ENCODE measurements at regions not wholly inside any gene's neighbourhood (a gene's known extent, or its start where the extent isn't known, plus 50 kb on each side); places are given as distances from the start of the nearest gene placed in this dataset.
A peak's percentile ranks its signal among the peaks of the same experiment; 100 is the strongest.

DNA sequence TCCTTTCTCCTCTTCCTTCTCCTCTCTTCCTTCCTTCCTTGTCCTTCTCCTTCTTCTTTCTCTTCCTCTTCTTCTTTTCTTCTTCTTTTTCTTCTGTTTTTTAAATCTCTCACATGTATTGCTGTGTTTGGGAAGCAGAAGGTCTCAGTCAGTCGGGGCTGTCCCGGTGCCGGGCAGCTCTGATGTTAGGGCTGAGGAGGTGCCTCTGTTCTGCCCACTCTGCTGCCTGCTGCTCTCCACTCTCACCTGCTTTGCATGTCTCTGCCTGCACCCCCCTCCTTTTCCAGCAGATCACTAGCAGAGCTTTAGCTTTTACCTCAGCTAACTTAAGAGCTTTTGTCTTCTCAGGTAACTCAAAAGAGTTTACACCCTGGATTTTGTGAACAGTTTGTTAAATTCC lies 276.6 kb downstream of the CHRM3 start:
- Mint-ChIP-seq H3K9me3 (peaks cover 18% of the 10 kb centered on the region), H3K36me3 (ENCODE audit: insufficient read depth) (peaks cover 3% of the 10 kb centered on the region), H3K27ac (ENCODE audit: low read depth) (peak overlapping the region; percentile 20), H3K4me1 (no peaks in the 10 kb centered on the region), H3K27me3 (no peaks in the 10 kb centered on the region), H3K4me3 (no peak overlapping the region)
- no peak for DNase-seq (ENCODE audit: low spot score in 2 of 2)
- ATAC-seq (replicated peaks; ENCODE audit: extremely low read depth, poor library complexity, severe bottlenecking) = no peak

GRCh38 chr1:239672256-239672655 lies 285.9 kb downstream of the CHRM3 start:
- Mint-ChIP-seq H3K9me3 (no peaks in the 10 kb centered on the region), H3K4me3 (no peak overlapping the region), H3K36me3 (ENCODE audit: insufficient read depth) (no peaks in the 10 kb centered on the region), H3K27me3 (no peaks in the 10 kb centered on the region), H3K27ac (ENCODE audit: low read depth) (no peak overlapping the region), H3K4me1 (no peaks in the 10 kb centered on the region)
- DNase-seq (ENCODE audit: low spot score in 2 of 2) (no peak), ATAC-seq (replicated peaks; ENCODE audit: extremely low read depth, poor library complexity, severe bottlenecking) (no peak)

GRCh38 chr1:239675735-239676134 lies 289.4 kb downstream of the CHRM3 start:
- Mint-ChIP-seq H3K27me3 (no peaks in the 10 kb centered on the region), H3K9me3 (no peaks in the 10 kb centered on the region), H3K36me3 (ENCODE audit: insufficient read depth) (no peaks in the 10 kb centered on the region), H3K4me1 (no peaks in the 10 kb centered on the region), H3K27ac (ENCODE audit: low read depth) (no peak overlapping the region), H3K4me3 (no peak overlapping the region)
- ATAC-seq (replicated peaks; ENCODE audit: extremely low read depth, poor library complexity, severe bottlenecking) = no peak
- no peak for DNase-seq (ENCODE audit: low spot score in 2 of 2)

GRCh38 chr1:239676522-239677273 lies 290.3 kb downstream of the CHRM3 start:
- H3K27me3 Mint-ChIP-seq = no peaks in the 10 kb centered on the region

DNA sequence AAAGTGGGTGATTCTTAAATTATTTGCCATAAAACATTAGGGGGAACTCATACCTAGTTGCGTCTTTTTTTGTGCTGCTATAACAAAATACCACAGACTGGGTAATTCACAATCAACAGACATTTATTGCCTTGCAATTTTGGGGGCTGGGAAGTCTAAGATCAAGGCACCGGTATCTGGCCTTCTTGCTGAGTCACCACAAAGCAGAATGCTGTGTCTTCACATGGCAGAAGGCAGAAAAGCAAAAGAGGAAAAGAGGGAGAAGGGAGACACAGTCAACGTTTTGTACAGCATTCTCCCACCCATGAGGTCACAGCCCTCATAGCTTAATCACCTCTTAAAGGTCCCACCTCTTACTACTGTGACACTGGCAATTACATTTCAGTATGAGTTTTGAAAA lies 291.0 kb downstream of the CHRM3 start:
- Mint-ChIP-seq H3K4me3 (no peak overlapping the region), H3K9me3 (no peaks in the 10 kb centered on the region), H3K36me3 (ENCODE audit: insufficient read depth) (no peaks in the 10 kb centered on the region), H3K4me1 (no peaks in the 10 kb centered on the region), H3K27ac (ENCODE audit: low read depth) (no peak overlapping the region), H3K27me3 (no peaks in the 10 kb centered on the region)
- no peak for DNase-seq (ENCODE audit: low spot score in 2 of 2)
- ATAC-seq (replicated peaks; ENCODE audit: extremely low read depth, poor library complexity, severe bottlenecking) = no peak

More at GRCh38 chr1:239676522-239677273, 290.3 kb downstream of the CHRM3 start:
- Mint-ChIP-seq H3K4me1 (no peaks in the 10 kb centered on the region), H3K9me3 (no peaks in the 10 kb centered on the region), H3K27ac (ENCODE audit: low read depth) (no peak overlapping the region), H3K36me3 (ENCODE audit: insufficient read depth) (no peaks in the 10 kb centered on the region), H3K4me3 (no peak overlapping the region)
- ATAC-seq (replicated peaks; ENCODE audit: extremely low read depth, poor library complexity, severe bottlenecking) (no peak), DNase-seq (ENCODE audit: low spot score in 2 of 2) (no peak)

DNA sequence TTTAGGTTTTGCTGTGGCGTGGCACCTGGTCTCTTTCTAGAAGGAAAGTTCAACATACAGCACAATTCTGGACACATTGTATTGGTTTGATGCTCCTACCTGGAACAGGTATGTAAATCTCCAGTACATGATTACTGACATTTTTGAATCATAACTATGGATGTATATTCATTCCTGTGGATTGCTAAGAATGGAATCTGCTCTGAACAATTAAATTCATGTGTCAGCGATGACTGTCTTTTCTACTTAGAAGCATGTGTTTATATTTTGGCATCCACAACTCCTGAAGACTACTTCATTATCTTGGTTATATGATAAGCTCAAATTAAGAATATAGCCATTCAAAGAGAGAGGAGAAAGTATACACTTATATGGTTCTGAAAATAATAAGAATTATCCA lies 291.8 kb downstream of the CHRM3 start:
- Mint-ChIP-seq H3K4me1 (no peaks in the 10 kb centered on the region), H3K36me3 (ENCODE audit: insufficient read depth) (no peaks in the 10 kb centered on the region), H3K9me3 (no peaks in the 10 kb centered on the region), H3K4me3 (no peak overlapping the region), H3K27ac (ENCODE audit: low read depth) (no peak overlapping the region), H3K27me3 (no peaks in the 10 kb centered on the region)
- DNase-seq (ENCODE audit: low spot score in 2 of 2) = no peak
- ATAC-seq (replicated peaks; ENCODE audit: extremely low read depth, poor library complexity, severe bottlenecking) = no peak

DNA sequence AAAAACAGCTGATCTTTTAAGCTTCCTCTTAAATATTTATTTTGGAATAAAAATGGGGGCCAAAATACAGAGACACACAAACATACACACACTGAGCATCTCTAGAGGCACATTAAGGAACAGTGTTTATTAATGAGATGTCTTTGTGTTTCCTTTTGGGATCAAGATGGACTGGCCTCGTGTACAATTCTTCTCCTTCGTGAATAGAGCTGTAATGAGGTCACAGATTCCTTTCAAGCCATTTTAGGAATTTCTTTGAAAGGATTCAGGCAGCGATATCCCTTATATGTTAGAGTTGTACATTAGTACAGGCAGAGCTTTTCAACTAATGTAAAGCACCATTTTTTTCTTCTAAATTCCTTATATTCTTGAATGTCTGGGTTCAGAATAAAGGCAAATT lies 295.7 kb downstream of the CHRM3 start:
- DNase-seq (ENCODE audit: low spot score in 2 of 2) = no peak
- Mint-ChIP-seq H3K27me3 (no peaks in the 10 kb centered on the region), H3K27ac (ENCODE audit: low read depth) (no peak overlapping the region), H3K9me3 (no peaks in the 10 kb centered on the region), H3K4me3 (no peak overlapping the region), H3K4me1 (no peaks in the 10 kb centered on the region), H3K36me3 (ENCODE audit: insufficient read depth) (no peaks in the 10 kb centered on the region)
- ATAC-seq (replicated peaks; ENCODE audit: extremely low read depth, poor library complexity, severe bottlenecking) = no peak

DNA sequence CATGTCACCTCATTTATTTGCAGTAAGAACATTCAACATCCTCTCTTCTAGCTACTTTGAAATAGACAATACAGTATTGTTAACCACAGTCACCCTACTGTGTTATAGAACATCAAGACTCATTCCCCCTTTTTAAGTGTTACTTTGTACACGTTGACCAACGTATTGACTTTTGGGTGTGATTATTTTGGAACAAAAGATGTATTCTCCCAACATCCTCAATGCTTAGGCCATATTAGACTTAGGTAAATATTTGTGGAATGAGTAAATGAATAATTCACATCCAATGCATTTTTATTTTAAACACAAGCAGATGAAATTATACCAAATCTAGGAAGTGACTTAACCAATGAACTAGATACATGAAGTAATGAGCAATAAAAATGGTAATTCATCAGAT lies 296.6 kb downstream of the CHRM3 start:
- no peaks in the 10 kb centered on the region for H3K27me3 Mint-ChIP-seq
- ATAC-seq (replicated peaks; ENCODE audit: extremely low read depth, poor library complexity, severe bottlenecking) = no peak
- H3K27ac Mint-ChIP-seq (ENCODE audit: low read depth) = no peak overlapping the region
- H3K36me3 Mint-ChIP-seq (ENCODE audit: insufficient read depth) = no peaks in the 10 kb centered on the region
- no peaks in the 10 kb centered on the region for H3K4me1 Mint-ChIP-seq
- DNase-seq (ENCODE audit: low spot score in 2 of 2) = no peak
- H3K9me3 Mint-ChIP-seq = no peaks in the 10 kb centered on the region
- H3K4me3 Mint-ChIP-seq = no peak overlapping the region

GRCh38 chr1:239686386-239686785 lies 300.0 kb downstream of the CHRM3 start:
- H3K4me3 Mint-ChIP-seq = no peak overlapping the region
- no peaks in the 10 kb centered on the region for H3K4me1 Mint-ChIP-seq
- no peak for ATAC-seq (replicated peaks; ENCODE audit: extremely low read depth, poor library complexity, severe bottlenecking)
- no peaks in the 10 kb centered on the region for H3K9me3 Mint-ChIP-seq
- H3K27me3 Mint-ChIP-seq = no peaks in the 10 kb centered on the region
- H3K27ac Mint-ChIP-seq (ENCODE audit: low read depth) = no peak overlapping the region
- no peak for DNase-seq (ENCODE audit: low spot score in 2 of 2)
- H3K36me3 Mint-ChIP-seq (ENCODE audit: insufficient read depth) = no peaks in the 10 kb centered on the region

- H3K4me3 Mint-ChIP-seq = no peak overlapping the region
- H3K27me3 Mint-ChIP-seq = no peaks in the 10 kb centered on the region
- no peak for ATAC-seq (replicated peaks; ENCODE audit: extremely low read depth, poor library complexity, severe bottlenecking)
- H3K36me3 Mint-ChIP-seq (ENCODE audit: insufficient read depth) = no peaks in the 10 kb centered on the region
- H3K27ac Mint-ChIP-seq (ENCODE audit: low read depth) = no peak overlapping the region
- no peaks in the 10 kb centered on the region for H3K4me1 Mint-ChIP-seq
- DNase-seq (ENCODE audit: low spot score in 2 of 2) = no peak
- peaks cover 6% of the 10 kb centered on the region for H3K9me3 Mint-ChIP-seq
Observed at GRCh38 chr1:239696317-239696716, 309.9 kb downstream of the CHRM3 start.

DNA sequence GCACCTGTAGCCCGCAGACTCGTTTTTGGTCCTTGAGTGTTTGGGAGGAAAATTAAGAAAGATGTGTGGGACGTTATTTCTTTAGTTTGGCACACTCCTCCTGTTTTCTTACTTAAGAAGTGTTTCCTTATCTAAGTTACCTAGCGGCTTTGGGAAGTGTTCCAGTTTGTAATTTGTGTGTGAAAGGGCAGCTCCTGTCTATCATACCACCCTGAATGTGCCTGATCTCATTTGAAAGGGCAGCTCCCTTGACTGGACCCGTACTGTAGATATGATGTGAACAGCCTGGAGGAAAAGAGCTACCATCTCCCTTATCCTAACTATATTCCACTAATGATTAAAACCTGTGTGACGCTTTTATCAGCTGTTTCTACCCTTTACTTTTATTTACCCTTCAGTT lies 314.3 kb downstream of the CHRM3 start:
- Mint-ChIP-seq H3K27me3 (no peaks in the 10 kb centered on the region), H3K4me3 (no peak overlapping the region), H3K36me3 (ENCODE audit: insufficient read depth) (no peaks in the 10 kb centered on the region), H3K27ac (ENCODE audit: low read depth) (no peak overlapping the region), H3K4me1 (no peaks in the 10 kb centered on the region), H3K9me3 (peaks cover 12% of the 10 kb centered on the region)
- ATAC-seq (replicated peaks; ENCODE audit: extremely low read depth, poor library complexity, severe bottlenecking) (no peak), DNase-seq (ENCODE audit: low spot score in 2 of 2) (no peak)

DNA sequence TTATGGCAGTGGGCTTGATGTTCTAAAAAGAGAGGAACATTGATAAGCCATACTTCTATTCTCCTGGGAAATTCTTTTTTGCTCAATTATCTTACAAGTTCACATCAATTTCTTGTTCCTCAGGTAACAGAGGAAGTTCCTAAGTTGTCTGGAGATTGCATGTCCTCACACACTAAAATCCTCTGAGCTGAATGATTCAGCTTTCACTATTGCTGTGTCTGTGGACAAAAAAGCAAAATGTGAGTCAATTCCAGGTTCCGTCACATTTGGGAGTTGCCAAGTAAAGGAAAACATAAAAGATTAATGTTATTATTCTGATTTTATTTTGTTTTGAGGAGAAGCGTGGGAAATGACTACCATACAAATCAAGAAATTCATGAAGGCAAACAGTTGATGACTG lies 316.7 kb downstream of the CHRM3 start:
- no peaks in the 10 kb centered on the region for H3K4me1 Mint-ChIP-seq
- ATAC-seq (replicated peaks; ENCODE audit: extremely low read depth, poor library complexity, severe bottlenecking) (no peak), DNase-seq (ENCODE audit: low spot score in 2 of 2) (no peak)
- H3K36me3 Mint-ChIP-seq (ENCODE audit: insufficient read depth) = no peaks in the 10 kb centered on the region
- H3K4me3 Mint-ChIP-seq = no peak overlapping the region
- H3K27me3 Mint-ChIP-seq = no peaks in the 10 kb centered on the region
- peaks cover 8% of the 10 kb centered on the region for H3K9me3 Mint-ChIP-seq
- H3K27ac Mint-ChIP-seq (ENCODE audit: low read depth) = no peak overlapping the region

GRCh38 chr1:239706245-239706892 lies 320.0 kb downstream of the CHRM3 start:
- Mint-ChIP-seq H3K4me1 (no peaks in the 10 kb centered on the region), H3K27ac (ENCODE audit: low read depth) (no peak overlapping the region), H3K36me3 (ENCODE audit: insufficient read depth) (no peaks in the 10 kb centered on the region)

More at GRCh38 chr1:239706245-239706892, 320.0 kb downstream of the CHRM3 start:
- H3K9me3 Mint-ChIP-seq = peaks cover 11% of the 10 kb centered on the region
- DNase-seq (ENCODE audit: low spot score in 2 of 2) (no peak), ATAC-seq (replicated peaks; ENCODE audit: extremely low read depth, poor library complexity, severe bottlenecking) (no peak)
- H3K27me3 Mint-ChIP-seq = no peaks in the 10 kb centered on the region
- H3K4me3 Mint-ChIP-seq = no peak overlapping the region
